Upper lobe of left lung (tissue), 6 donors: ENCODE measurements at regions not wholly inside any gene's neighbourhood (a gene's known extent, or its start where the extent isn't known, plus 50 kb on each side); places are given as distances from the start of the nearest gene placed in this dataset.

ENCODE experiments used
- ATAC-seq, 2 donors: fragments of 200-7000 bp; cut with Tn5 transposase; one replicate each; pipeline ENCODE4 v1.9.1; 2022; ENCODE audit warnings: mild to moderate bottlenecking in 2 of 2, moderate library complexity in 2 of 2; ENCODE audit not compliant: low FRiP score in 2 of 2
- DNase-seq, 2 donors: peaks; one replicate each; pipeline ENCODE4 v3.0.0-alpha.2; 2019 to 2020
- H3K27ac ChIP-seq, 4 donors: fragments of 200-600 bp; sonication (generic); one replicate each; pipeline ENCODE4 v1.5.1; 2016 to 2019
- H3K27me3 ChIP-seq, 4 donors: fragments of 200-600 bp; sonication (generic); one replicate each; pipeline ENCODE4 v1.5.1; 2017 to 2019
- H3K36me3 ChIP-seq, 4 donors: fragments of 200-600 bp; sonication (generic); one replicate each; pipeline ENCODE4 v1.5.1; 2016 to 2019
- H3K4me1 ChIP-seq, 4 donors: fragments of 200-600 bp; sonication (generic); one replicate each; pipeline ENCODE4 v1.5.1; 2018 to 2019
- H3K4me3 ChIP-seq, 4 donors: fragments of 200-600 bp; sonication (generic); one replicate each; pipeline ENCODE4 v1.5.1; 2017 to 2019; ENCODE audit warnings: mild to moderate bottlenecking in 2 of 4, moderate library complexity in 1 of 4
- H3K9me3 ChIP-seq, 4 donors: fragments of 200-600 bp; sonication (generic); one replicate each; pipeline ENCODE4 v1.5.1; 2018 to 2019
- CTCF ChIP-seq, 6 experiments: fragments of 450-650 bp in 4 of 6; fragments of 200-600 bp in 2 of 6; sonication (generic) in 2 of 6; IDR thresholded peaks; one replicate each; pipeline ENCODE4 v1.5.1; 2016 to 2019; ENCODE audit warnings: antibody characterized with exemption in 6 of 6
- EP300 ChIP-seq, 4 donors: sonication (generic); formaldehyde crosslinking; IDR thresholded peaks; one replicate each; pipeline ENCODE4 v1.5.1; 2017; ENCODE audit warnings: antibody characterized with exemption in 4 of 4, control low read depth in 2 of 4
- POLR2A ChIP-seq, 4 donors: fragments of 450-650 bp; IDR thresholded peaks; one replicate each; pipeline ENCODE4 v1.5.1; 2016 to 2017; ENCODE audit warnings: antibody characterized with exemption in 4 of 4, mild to moderate bottlenecking in 2 of 4
- POLR2AphosphoS5 ChIP-seq, 2 donors: sonication (generic); formaldehyde crosslinking; IDR thresholded peaks; one replicate each; pipeline ENCODE4 v1.5.1; 2017; ENCODE audit warnings: antibody characterized with exemption in 2 of 2
- WGBS, 2 donors: methylation state at CpG; one replicate each; pipeline ENCODE4 v1.1.5; 2017 to 2018; 5-methylcytosine and 5-hydroxymethylcytosine counted together
- donor health status: DM: no; HTN: no; CAD: no; lungs with moderate emphysema.
- donor health status: DM: no; HTN: yes; CAD: no; lungs with severe emphysema.

- DNase-seq (no peak), ATAC-seq (no peak)
- WGBS, 2 donors = 74 to 75% methylated on average over 3 of the region's 3 CpGs
- Histone ChIP-seq H3K4me1 (no peaks in the 10 kb centered on the region), H3K27ac (no peak overlapping the region), H3K4me3 (no peak overlapping the region), H3K9me3 (peaks cover 0 to 6% (median 0%) of the 10 kb centered on the region in 4 donors), H3K36me3 (no peaks in the 10 kb centered on the region), H3K27me3 (no peaks in the 10 kb centered on the region)
- no peak for TF ChIP-seq EP300 (IDR thresholded peaks at IDR 0.05)
- TF ChIP-seq POLR2A (IDR thresholded peaks at IDR 0.05) = no peak
- no peak for TF ChIP-seq POLR2AphosphoS5 (IDR thresholded peaks at IDR 0.05)
- no peak for TF ChIP-seq CTCF (IDR thresholded peaks at IDR 0.05)
Observed at GRCh38 chr13:62176051-62176450, 760.4 kb upstream of the PCDH20 start.

GRCh38 chr13:62173958-62174357 is 758.3 kb upstream of the PCDH20 start:
- ATAC-seq = no peak
- TF ChIP-seq CTCF (IDR thresholded peaks at IDR 0.05) (no peak), POLR2A (IDR thresholded peaks at IDR 0.05) (no peak), POLR2AphosphoS5 (IDR thresholded peaks at IDR 0.05) (no peak), EP300 (IDR thresholded peaks at IDR 0.05) (no peak)

GRCh38 chr13:62171697-62172096 is 756.0 kb upstream of the PCDH20 start:
- Histone ChIP-seq H3K27ac (no peak overlapping the region), H3K27me3 (no peaks in the 10 kb centered on the region), H3K4me1 (no peaks in the 10 kb centered on the region), H3K9me3 (no peaks in the 10 kb centered on the region), H3K4me3 (no peak overlapping the region), H3K36me3 (no peaks in the 10 kb centered on the region)
- WGBS, 2 donors = 83 to 85% methylated on average over 2 of the region's 2 CpGs
- no peak for ATAC-seq
- DNase-seq = no peak
- TF ChIP-seq POLR2AphosphoS5 (IDR thresholded peaks at IDR 0.05) = no peak
- no peak for TF ChIP-seq CTCF (IDR thresholded peaks at IDR 0.05)
- no peak for TF ChIP-seq POLR2A (IDR thresholded peaks at IDR 0.05)
- no peak for TF ChIP-seq EP300 (IDR thresholded peaks at IDR 0.05)

More at GRCh38 chr13:62173958-62174357, 758.3 kb upstream of the PCDH20 start:
- Histone ChIP-seq H3K27me3 (no peaks in the 10 kb centered on the region), H3K9me3 (peaks cover 0 to 1% (median 0%) of the 10 kb centered on the region in 4 donors), H3K4me1 (no peaks in the 10 kb centered on the region), H3K36me3 (no peaks in the 10 kb centered on the region), H3K27ac (no peak overlapping the region), H3K4me3 (no peak overlapping the region)
- no peak for DNase-seq

- ATAC-seq = peak; percentile 24 to 52
- WGBS, 2 donors = 94 to 95% methylated on average over 6 to 13 of the region's 13 CpGs
- no peaks in the 10 kb centered on the region for H3K36me3 ChIP-seq
Observed at GRCh38 chr13:62168891-62169290, 753.2 kb upstream of the PCDH20 start.

More at GRCh38 chr13:62168891-62169290, 753.2 kb upstream of the PCDH20 start:
- H3K4me1 ChIP-seq = no peaks in the 10 kb centered on the region
- no peak overlapping the region for H3K27ac ChIP-seq
- TF ChIP-seq POLR2A (IDR thresholded peaks at IDR 0.05) (no peak), EP300 (IDR thresholded peaks at IDR 0.05) (no peak), CTCF (IDR thresholded peaks at IDR 0.05) (no peak), POLR2AphosphoS5 (IDR thresholded peaks at IDR 0.05) (no peak)
- no peaks in the 10 kb centered on the region for H3K27me3 ChIP-seq
- DNase-seq = peak in 1 of 2 donors; percentile 67
- H3K4me3 ChIP-seq = no peak overlapping the region
- H3K9me3 ChIP-seq = no peaks in the 10 kb centered on the region
